ENCODE measurements at regions not wholly inside any gene's neighbourhood (a gene's known extent, or its start where the extent isn't known, plus 50 kb on each side); places are given as distances from the start of the nearest gene placed in this dataset.

DNA sequence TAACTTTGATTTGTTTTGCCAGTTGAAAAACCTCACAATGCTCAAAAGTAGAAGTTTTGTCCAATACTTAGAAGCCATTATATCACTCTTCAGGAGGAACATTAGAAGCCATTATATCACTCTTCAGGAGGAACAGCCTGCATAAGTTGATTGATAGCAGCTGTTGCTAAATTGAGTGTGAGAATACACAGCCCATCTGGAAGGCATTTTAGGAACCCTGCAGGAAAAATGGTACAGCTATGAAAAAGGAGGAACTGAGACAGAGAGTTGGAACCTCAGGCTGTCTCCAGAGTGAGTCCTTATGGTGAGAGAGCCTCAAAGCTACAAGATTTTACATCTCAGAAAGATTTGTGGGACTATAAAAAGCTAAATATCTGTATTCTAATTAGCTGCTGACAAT, 207.0 kb downstream of the MYRFL start:
- no peak for TF ChIP-seq POLR2AphosphoS5 (IDR thresholded peaks at IDR 0.05; ENCODE audit: low read depth, low read length)
- no peak for TF ChIP-seq FOXP2 (optimal IDR thresholded peaks at IDR 0.05; ENCODE audit: borderline replicate concordance, extremely low read depth, extremely low read length, insufficient read depth)
- TF ChIP-seq SIN3A (IDR thresholded peaks at IDR 0.05; ENCODE audit: borderline replicate concordance, insufficient read depth, low read length): no peak
- TF ChIP-seq, protein P1, sequence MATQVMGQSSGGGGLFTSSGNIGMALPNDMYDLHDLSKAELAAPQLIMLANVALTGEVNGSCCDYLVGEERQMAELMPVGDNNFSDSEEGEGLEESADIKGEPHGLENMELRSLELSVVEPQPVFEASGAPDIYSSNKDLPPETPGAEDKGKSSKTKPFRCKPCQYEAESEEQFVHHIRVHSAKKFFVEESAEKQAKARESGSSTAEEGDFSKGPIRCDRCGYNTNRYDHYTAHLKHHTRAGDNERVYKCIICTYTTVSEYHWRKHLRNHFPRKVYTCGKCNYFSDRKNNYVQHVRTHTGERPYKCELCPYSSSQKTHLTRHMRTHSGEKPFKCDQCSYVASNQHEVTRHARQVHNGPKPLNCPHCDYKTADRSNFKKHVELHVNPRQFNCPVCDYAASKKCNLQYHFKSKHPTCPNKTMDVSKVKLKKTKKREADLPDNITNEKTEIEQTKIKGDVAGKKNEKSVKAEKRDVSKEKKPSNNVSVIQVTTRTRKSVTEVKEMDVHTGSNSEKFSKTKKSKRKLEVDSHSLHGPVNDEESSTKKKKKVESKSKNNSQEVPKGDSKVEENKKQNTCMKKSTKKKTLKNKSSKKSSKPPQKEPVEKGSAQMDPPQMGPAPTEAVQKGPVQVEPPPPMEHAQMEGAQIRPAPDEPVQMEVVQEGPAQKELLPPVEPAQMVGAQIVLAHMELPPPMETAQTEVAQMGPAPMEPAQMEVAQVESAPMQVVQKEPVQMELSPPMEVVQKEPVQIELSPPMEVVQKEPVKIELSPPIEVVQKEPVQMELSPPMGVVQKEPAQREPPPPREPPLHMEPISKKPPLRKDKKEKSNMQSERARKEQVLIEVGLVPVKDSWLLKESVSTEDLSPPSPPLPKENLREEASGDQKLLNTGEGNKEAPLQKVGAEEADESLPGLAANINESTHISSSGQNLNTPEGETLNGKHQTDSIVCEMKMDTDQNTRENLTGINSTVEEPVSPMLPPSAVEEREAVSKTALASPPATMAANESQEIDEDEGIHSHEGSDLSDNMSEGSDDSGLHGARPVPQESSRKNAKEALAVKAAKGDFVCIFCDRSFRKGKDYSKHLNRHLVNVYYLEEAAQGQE (IDR thresholded peaks at IDR 0.05; ENCODE audit: insufficient read depth in 1 of 2, low read depth in 2 of 2, low read length in 2 of 2): no peak
- no peak for TF ChIP-seq TAF1 (IDR thresholded peaks at IDR 0.05; ENCODE audit: borderline replicate concordance, insufficient read depth, low read length)

DNA sequence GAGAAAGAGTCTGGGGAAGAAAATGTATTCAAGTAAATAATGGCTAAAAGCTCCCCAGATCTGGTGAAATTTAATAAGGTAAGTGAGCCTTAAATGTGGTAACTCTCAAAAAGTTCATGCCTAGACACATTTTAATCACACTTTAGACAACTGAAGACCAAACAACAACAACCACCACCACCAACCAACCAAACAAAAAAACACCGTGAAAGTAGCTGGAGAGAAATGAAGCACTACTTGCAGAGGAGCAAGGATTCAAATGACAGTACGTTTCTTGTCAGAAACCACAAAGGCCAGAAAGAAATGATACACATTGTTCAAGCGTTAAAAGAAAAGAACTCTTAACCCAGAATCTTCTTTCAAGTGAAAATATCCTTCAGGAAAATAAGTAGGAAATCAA, 208.3 kb downstream of the MYRFL start:
- TF ChIP-seq SIN3A (IDR thresholded peaks at IDR 0.05; ENCODE audit: borderline replicate concordance, insufficient read depth, low read length) (no peak), FOXP2 (optimal IDR thresholded peaks at IDR 0.05; ENCODE audit: borderline replicate concordance, extremely low read depth, extremely low read length, insufficient read depth) (no peak), POLR2AphosphoS5 (IDR thresholded peaks at IDR 0.05; ENCODE audit: low read depth, low read length) (no peak), TAF1 (IDR thresholded peaks at IDR 0.05; ENCODE audit: borderline replicate concordance, insufficient read depth, low read length) (no peak)
- TF ChIP-seq, protein P1 (IDR thresholded peaks at IDR 0.05; ENCODE audit: insufficient read depth in 1 of 2, low read depth in 2 of 2, low read length in 2 of 2): no peak

DNA sequence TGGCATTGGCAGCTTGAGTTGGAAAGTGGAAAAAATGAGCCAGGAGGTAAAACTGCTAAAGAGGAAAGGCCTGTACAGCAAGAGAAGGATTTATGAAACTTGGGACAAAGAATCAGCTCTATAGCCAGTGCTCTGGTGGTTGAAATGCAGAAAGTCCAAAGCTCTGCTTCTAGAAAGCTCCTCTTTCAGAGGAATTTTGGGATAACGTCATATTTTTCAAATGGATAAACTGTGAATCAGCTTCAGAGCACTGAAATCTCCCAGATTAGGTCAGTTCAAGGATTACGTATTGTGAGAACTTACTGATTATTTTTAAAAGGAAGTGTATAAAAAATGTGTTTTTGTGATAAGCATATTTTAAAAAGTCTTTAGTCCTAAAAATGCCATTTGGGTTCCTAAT, 203.1 kb upstream of the CNOT2 start:
- TF ChIP-seq, protein P1 (IDR thresholded peaks at IDR 0.05; ENCODE audit: insufficient read depth in 1 of 2, low read depth in 2 of 2, low read length in 2 of 2): no peak
- no peak for TF ChIP-seq TAF1 (IDR thresholded peaks at IDR 0.05; ENCODE audit: borderline replicate concordance, insufficient read depth, low read length)
- TF ChIP-seq POLR2AphosphoS5 (IDR thresholded peaks at IDR 0.05; ENCODE audit: low read depth, low read length): no peak
- TF ChIP-seq FOXP2 (optimal IDR thresholded peaks at IDR 0.05; ENCODE audit: borderline replicate concordance, extremely low read depth, extremely low read length, insufficient read depth): no peak
- no peak for TF ChIP-seq SIN3A (IDR thresholded peaks at IDR 0.05; ENCODE audit: borderline replicate concordance, insufficient read depth, low read length)

DNA sequence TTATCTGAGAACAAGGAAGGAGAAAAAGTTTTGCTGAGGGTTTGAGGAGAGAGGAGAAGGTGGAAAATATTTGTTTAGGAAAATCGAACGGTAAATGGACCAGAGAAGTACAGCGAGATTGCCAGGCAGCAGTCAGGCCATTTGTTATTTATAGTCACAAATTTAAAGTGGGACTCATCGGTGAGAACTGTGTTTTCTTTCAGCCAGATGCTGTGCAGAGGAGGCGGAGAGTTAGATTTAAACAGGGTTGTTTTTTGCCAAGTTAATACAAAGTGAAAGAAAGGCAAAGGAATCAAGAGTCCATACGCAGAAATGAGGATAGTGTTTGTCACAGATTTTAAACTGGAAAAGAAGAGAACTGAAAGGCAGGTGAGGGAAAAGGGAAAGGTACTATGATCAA, 200.6 kb upstream of the CNOT2 start:
- no peak for TF ChIP-seq POLR2AphosphoS5 (IDR thresholded peaks at IDR 0.05; ENCODE audit: low read depth, low read length)
- TF ChIP-seq TAF1 (IDR thresholded peaks at IDR 0.05; ENCODE audit: borderline replicate concordance, insufficient read depth, low read length): no peak
- TF ChIP-seq SIN3A (IDR thresholded peaks at IDR 0.05; ENCODE audit: borderline replicate concordance, insufficient read depth, low read length): no peak
- TF ChIP-seq FOXP2 (optimal IDR thresholded peaks at IDR 0.05; ENCODE audit: borderline replicate concordance, extremely low read depth, extremely low read length, insufficient read depth): no peak
- TF ChIP-seq, protein P1 (IDR thresholded peaks at IDR 0.05; ENCODE audit: insufficient read depth in 1 of 2, low read depth in 2 of 2, low read length in 2 of 2): no peak
